ENCODE measurements at regions not wholly inside any gene's neighbourhood (a gene's known extent, or its start where the extent isn't known, plus 50 kb on each side); places are given as distances from the start of the nearest gene placed in this dataset.

DNA sequence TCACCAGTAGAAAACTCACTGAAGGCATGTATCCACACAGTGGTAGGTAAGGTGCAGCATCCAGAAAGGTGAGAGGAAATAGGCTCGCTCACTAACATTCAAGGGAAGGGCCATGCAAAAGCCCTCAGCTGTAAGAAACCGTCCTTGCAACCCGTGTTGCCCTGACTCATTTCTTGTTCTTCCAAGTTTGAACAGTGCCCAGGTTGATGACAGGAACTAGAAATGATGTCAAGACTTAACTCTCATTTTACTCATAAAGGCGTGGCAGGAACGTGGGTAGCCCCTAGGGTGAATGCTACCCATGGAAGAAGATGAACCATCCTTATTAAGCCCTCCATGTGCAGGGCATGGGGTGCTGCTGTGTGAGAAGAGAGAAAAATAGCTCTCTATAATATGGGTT, 187.6 kb downstream of the CD83 start:
- no peak for TF ChIP-seq EZH2 (IDR thresholded peaks at IDR 0.05; ENCODE audit: insufficient read depth, poor library complexity, severe bottlenecking)
- TF ChIP-seq EZH2phosphoT487 (IDR thresholded peaks at IDR 0.05; ENCODE audit: insufficient read depth, low read depth): no peak
- WGBS, 2 experiments (ENCODE audit: low coverage in 1 of 2, low lambda C conversion rate in 2 of 2, missing lambda C conversion rate in 2 of 2): 50 to 60% methylated on average over 5 of the region's 5 CpGs

DNA sequence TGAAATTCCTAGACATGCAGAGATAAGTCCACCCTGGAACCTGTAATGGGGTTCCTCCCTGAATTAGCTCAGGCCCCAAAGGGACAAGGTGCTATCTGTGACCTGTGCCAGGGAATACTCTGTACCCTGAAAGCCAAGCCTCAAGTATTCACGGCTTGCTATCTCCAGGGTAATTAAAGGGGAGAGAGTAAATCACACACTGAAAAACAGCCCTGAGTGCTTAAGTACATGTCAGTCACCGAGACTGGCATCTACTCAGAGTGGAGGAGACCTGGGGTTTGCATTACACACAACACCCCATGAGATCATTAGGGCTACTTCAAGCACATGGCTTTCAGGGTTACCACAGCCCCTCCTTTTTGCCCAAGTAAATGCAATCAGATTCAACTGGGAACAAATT, 188.1 kb downstream of the CD83 start:
- Histone ChIP-seq H3K4me2 (ENCODE audit: unreplicated experiment) (no peak overlapping the region), H3K27me3 (replicated peaks; ENCODE audit: insufficient read depth) (no peaks in the 10 kb centered on the region), H2AFZ (no peak overlapping the region), H3F3A (ENCODE audit: insufficient read depth) (no peaks in the 10 kb centered on the region), H3K4me1 (ENCODE audit: insufficient read depth) (no peaks in the 10 kb centered on the region), H3K9me2 (ENCODE audit: insufficient read depth) (no peaks in the 10 kb centered on the region), H3K27ac (no peak overlapping the region), H3K79me2 (ENCODE audit: insufficient read depth) (no peaks in the 10 kb centered on the region), H3K9ac (no peak overlapping the region), H4K20me1 (ENCODE audit: insufficient read depth) (no peaks in the 10 kb centered on the region), H3K36me3 (ENCODE audit: low read depth) (no peaks in the 10 kb centered on the region), H3K4me3 (no peak overlapping the region), H3K9me3 (ENCODE audit: low read depth) (no peaks in the 10 kb centered on the region)
- in situ Hi-C loops (cut with MboI): no loop called here
- no peak for TF ChIP-seq EZH2 (IDR thresholded peaks at IDR 0.05; ENCODE audit: insufficient read depth, poor library complexity, severe bottlenecking)
- TF ChIP-seq EZH2phosphoT487 (IDR thresholded peaks at IDR 0.05; ENCODE audit: insufficient read depth, low read depth): no peak
- no peak for DNase-seq
- 81 to 90% methylated on average over 2 of the region's 2 CpGs for WGBS, 2 experiments (ENCODE audit: low coverage in 1 of 2, low lambda C conversion rate in 2 of 2, missing lambda C conversion rate in 2 of 2)

More for the DNA sequence above, 187.6 kb downstream of the CD83 start:
- Histone ChIP-seq H3K4me1 (ENCODE audit: insufficient read depth) (no peaks in the 10 kb centered on the region), H3K27ac (no peak overlapping the region), H3K9ac (no peak overlapping the region), H3K9me2 (ENCODE audit: insufficient read depth) (no peaks in the 10 kb centered on the region), H3K4me2 (ENCODE audit: unreplicated experiment) (no peak overlapping the region), H3K27me3 (replicated peaks; ENCODE audit: insufficient read depth) (no peaks in the 10 kb centered on the region), H2AFZ (no peak overlapping the region), H3K4me3 (no peak overlapping the region), H3K79me2 (ENCODE audit: insufficient read depth) (no peaks in the 10 kb centered on the region), H3K36me3 (ENCODE audit: low read depth) (no peaks in the 10 kb centered on the region), H3K9me3 (ENCODE audit: low read depth) (no peaks in the 10 kb centered on the region), H4K20me1 (ENCODE audit: insufficient read depth) (no peaks in the 10 kb centered on the region), H3F3A (ENCODE audit: insufficient read depth) (no peaks in the 10 kb centered on the region)
- DNase-seq: peak; percentile 44
- in situ Hi-C loops (cut with MboI): no loop called here

DNA sequence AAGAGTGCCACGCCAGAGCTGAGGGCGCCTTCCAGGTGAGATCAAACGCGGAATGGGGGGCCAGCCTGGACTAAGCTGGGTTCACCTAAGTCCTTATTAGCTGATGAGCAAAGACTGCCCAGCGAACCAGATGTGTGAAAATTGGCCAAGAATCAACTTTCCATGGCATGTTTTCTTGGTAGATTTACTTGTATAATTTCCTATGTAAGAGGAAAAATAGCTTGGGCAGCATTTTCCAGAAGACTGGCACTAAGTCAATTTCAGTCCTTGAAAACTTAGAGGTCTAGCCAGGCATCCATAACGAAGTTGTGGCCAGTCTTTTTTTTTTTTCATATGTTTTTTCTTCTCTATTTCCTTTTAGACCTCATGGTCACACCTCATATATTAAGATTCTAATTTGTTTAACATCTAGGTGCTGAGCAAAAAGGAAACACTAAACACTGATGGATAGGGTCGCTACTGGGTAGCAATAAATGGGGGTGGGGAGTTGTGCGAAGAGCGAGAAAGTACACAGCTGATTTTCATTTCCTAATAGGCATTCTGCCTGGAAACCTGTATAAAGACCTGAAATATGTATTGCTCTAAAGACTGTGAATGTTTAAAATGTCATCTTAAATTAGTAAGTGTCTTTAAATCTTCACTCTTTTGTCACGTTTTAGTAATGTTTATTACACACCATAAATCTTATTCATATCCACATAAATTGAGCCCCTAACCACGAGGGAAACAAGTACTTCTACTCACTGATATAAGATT, 188.8 kb downstream of the CD83 start:
- Histone ChIP-seq H3K79me2 (ENCODE audit: insufficient read depth) (no peaks in the 10 kb centered on the region), H3K9ac (no peak overlapping the region), H3K4me3 (no peak overlapping the region), H2AFZ (no peak overlapping the region), H3F3A (ENCODE audit: insufficient read depth) (no peaks in the 10 kb centered on the region), H3K36me3 (ENCODE audit: low read depth) (no peaks in the 10 kb centered on the region), H3K27ac (no peak overlapping the region), H3K4me1 (ENCODE audit: insufficient read depth) (no peaks in the 10 kb centered on the region), H3K9me3 (ENCODE audit: low read depth) (no peaks in the 10 kb centered on the region), H3K9me2 (ENCODE audit: insufficient read depth) (no peaks in the 10 kb centered on the region), H3K27me3 (replicated peaks; ENCODE audit: insufficient read depth) (no peaks in the 10 kb centered on the region), H3K4me2 (ENCODE audit: unreplicated experiment) (no peak overlapping the region), H4K20me1 (ENCODE audit: insufficient read depth) (no peaks in the 10 kb centered on the region)
- TF ChIP-seq EZH2 (IDR thresholded peaks at IDR 0.05; ENCODE audit: insufficient read depth, poor library complexity, severe bottlenecking) (no peak), EZH2phosphoT487 (IDR thresholded peaks at IDR 0.05; ENCODE audit: insufficient read depth, low read depth) (no peak)
- no peak for DNase-seq
- in situ Hi-C loops (cut with MboI): no loop called here
- 35 to 41% methylated on average over 11 of the region's 11 CpGs for WGBS, 2 experiments (ENCODE audit: low coverage in 1 of 2, low lambda C conversion rate in 2 of 2, missing lambda C conversion rate in 2 of 2)

- no peak overlapping the region for H3K27ac ChIP-seq
- H2AFZ ChIP-seq: no peak overlapping the region
- H3F3A ChIP-seq (ENCODE audit: insufficient read depth): no peaks in the 10 kb centered on the region
- no peaks in the 10 kb centered on the region for H4K20me1 ChIP-seq (ENCODE audit: insufficient read depth)
- H3K27me3 ChIP-seq (replicated peaks; ENCODE audit: insufficient read depth): no peaks in the 10 kb centered on the region
- no peaks in the 10 kb centered on the region for H3K9me3 ChIP-seq (ENCODE audit: low read depth)
- H3K36me3 ChIP-seq (ENCODE audit: low read depth): no peaks in the 10 kb centered on the region
- H3K9me2 ChIP-seq (ENCODE audit: insufficient read depth): no peaks in the 10 kb centered on the region
- no peak for DNase-seq
- no peak overlapping the region for H3K4me2 ChIP-seq (ENCODE audit: unreplicated experiment)
- in situ Hi-C loops (cut with MboI): no loop called here
- 73 to 77% methylated on average over 4 of the region's 4 CpGs for WGBS, 2 experiments (ENCODE audit: low coverage in 1 of 2, low lambda C conversion rate in 2 of 2, missing lambda C conversion rate in 2 of 2)
- H3K4me1 ChIP-seq (ENCODE audit: insufficient read depth): no peaks in the 10 kb centered on the region
- no peak overlapping the region for H3K9ac ChIP-seq
- TF ChIP-seq EZH2 (IDR thresholded peaks at IDR 0.05; ENCODE audit: insufficient read depth, poor library complexity, severe bottlenecking) (no peak), EZH2phosphoT487 (IDR thresholded peaks at IDR 0.05; ENCODE audit: insufficient read depth, low read depth) (no peak)
- H3K4me3 ChIP-seq: no peak overlapping the region
- no peaks in the 10 kb centered on the region for H3K79me2 ChIP-seq (ENCODE audit: insufficient read depth)
These were observed 191.9 kb downstream of the CD83 start for GRCh38 chr6:14309516-14309915.

Measured in GM23248 (cell line).